ENCODE measurements at regions not wholly inside any gene's neighbourhood (a gene's known extent, or its start where the extent isn't known, plus 50 kb on each side); places are given as distances from the start of the nearest gene placed in this dataset.

- TF ChIP-seq POLR2AphosphoS5 (IDR thresholded peaks at IDR 0.05; ENCODE audit: low read depth, low read length) (no peak), CTCF (IDR thresholded peaks at IDR 0.05) (no peak), SIN3A (IDR thresholded peaks at IDR 0.05; ENCODE audit: borderline replicate concordance, insufficient read depth, low read depth, low read length) (no peak)
Observed at GRCh38 chr6:112525749-112526148, 178.6 kb downstream of the RFPL4B start.
